ENCODE measurements at regions not wholly inside any gene's neighbourhood (a gene's known extent, or its start where the extent isn't known, plus 50 kb on each side); places are given as distances from the start of the nearest gene placed in this dataset.

GRCh38 chr15:46660096-46660842 lies 1025.4 kb downstream of the SQOR start:
- BruUV-seq (replicated peaks) = no TSS peak
- CTCF ChIA-PET (ENCODE audit: low intra/inter-chr PET ratio, low total read pairs) = no interaction called here
- no peak for FAIRE-seq
- DNase-seq (ENCODE audit: low spot score) = no peak
- Histone ChIP-seq H3K79me2 (ENCODE audit: insufficient read depth, low read length) (no peaks in the 10 kb centered on the region), H4K20me1 (ENCODE audit: insufficient read depth, low read length) (no peaks in the 10 kb centered on the region), H3K4me3 (replicated peaks in 1 of 3; ENCODE audit: insufficient read depth in 1 of 3, low read depth in 2 of 3, low read length in 3 of 3) (no peak overlapping the region), H3K9me3 (ENCODE audit: low read length) (peaks cover 90% of the 10 kb centered on the region), H3K27ac (ENCODE audit: extremely low read length, insufficient read depth, low read length) (no peak overlapping the region), H3K4me1 (ENCODE audit: insufficient read depth, low read length) (no peaks in the 10 kb centered on the region), H2AFZ (ENCODE audit: low read length) (no peak overlapping the region), H3K36me3 (replicated peaks in 1 of 2; ENCODE audit: control insufficient read depth in 1 of 2, insufficient read depth in 2 of 2, low read length in 2 of 2) (no peaks in the 10 kb centered on the region), H3K4me2 (ENCODE audit: low read depth, low read length) (no peak overlapping the region), H3K9ac (ENCODE audit: insufficient read depth, low read depth, low read length) (no peak overlapping the region), H3K27me3 (ENCODE audit: control insufficient read depth in 1 of 2, insufficient read depth in 2 of 2, low read length in 2 of 2) (no peaks in the 10 kb centered on the region)
- intact Hi-C loops (cut with micrococcal nuclease; ENCODE audit: unreplicated experiment) (no loop called here), in situ Hi-C loops (cut with HindIII; ENCODE audit: extremely low pct_ligation_motif_present, low pct_unique_long_range_greater_than_20kb) (no loop called here)
- POLR2A ChIA-PET = no interaction called here
- TF ChIP-seq NFE2L2 (IDR thresholded peaks at IDR 0.05; ENCODE audit: low read length) (no peak), ZNF430 (CRISPR knock-in tag; IDR thresholded peaks at IDR 0.05) (no peak), MAZ (IDR thresholded peaks at IDR 0.05; ENCODE audit: borderline replicate concordance, low read depth, low read length) (no peak), MAZ (CRISPR knock-in tag; IDR thresholded peaks at IDR 0.05; ENCODE audit: low read depth) (no peak), REPIN1 (CRISPR knock-in tag; IDR thresholded peaks at IDR 0.05; ENCODE audit: borderline replicate concordance, low read depth) (no peak)
- ATAC-seq = no peak

- H3K4me1 ChIP-seq (ENCODE audit: insufficient read depth, low read length) = no peaks in the 10 kb centered on the region
- peaks cover 76% of the 10 kb centered on the region for H3K9me3 ChIP-seq (ENCODE audit: low read length)
- H3K79me2 ChIP-seq (ENCODE audit: insufficient read depth, low read length) = no peaks in the 10 kb centered on the region
- H3K36me3 ChIP-seq (replicated peaks in 1 of 2; ENCODE audit: control insufficient read depth in 1 of 2, insufficient read depth in 2 of 2, low read length in 2 of 2) = no peaks in the 10 kb centered on the region
- no peaks in the 10 kb centered on the region for H4K20me1 ChIP-seq (ENCODE audit: insufficient read depth, low read length)
- in situ Hi-C loops (cut with HindIII; ENCODE audit: extremely low pct_ligation_motif_present, low pct_unique_long_range_greater_than_20kb) = no loop called here
- no TSS peak for BruUV-seq (replicated peaks)
- TF ChIP-seq PREB (CRISPR knock-in tag; IDR thresholded peaks at IDR 0.05) (no peak), MAFF (IDR thresholded peaks at IDR 0.05; ENCODE audit: low read depth, low read length) (peak; percentile 83), MAFK (conservative IDR thresholded peaks at IDR 0.05 in 1 of 2, IDR thresholded peaks at IDR 0.05 in 1 of 2; ENCODE audit: low read length in 2 of 2) (peak; percentile 60 to 89; a peak in 3 of 4 replicates)
- no peak overlapping the region for H3K27ac ChIP-seq (ENCODE audit: extremely low read length, insufficient read depth, low read length)
- no peak for DNase-seq (ENCODE audit: low spot score)
- no peak for FAIRE-seq
- no peak overlapping the region for H3K4me3 ChIP-seq (replicated peaks in 1 of 3; ENCODE audit: insufficient read depth in 1 of 3, low read depth in 2 of 3, low read length in 3 of 3)
- CTCF ChIA-PET (ENCODE audit: low intra/inter-chr PET ratio, low total read pairs) = no interaction called here
- no peaks in the 10 kb centered on the region for H3K27me3 ChIP-seq (ENCODE audit: control insufficient read depth in 1 of 2, insufficient read depth in 2 of 2, low read length in 2 of 2)
- no peak for ATAC-seq
- H2AFZ ChIP-seq (ENCODE audit: low read length) = no peak overlapping the region
- WGBS (ENCODE audit: low lambda C conversion rate) = 5% methylated on average over 2 of the region's 2 CpGs
- POLR2A ChIA-PET = no interaction called here
- intact Hi-C loops (cut with micrococcal nuclease; ENCODE audit: unreplicated experiment) = no loop called here
- H3K4me2 ChIP-seq (ENCODE audit: low read depth, low read length) = no peak overlapping the region
- H3K9ac ChIP-seq (ENCODE audit: insufficient read depth, low read depth, low read length) = no peak overlapping the region
These were observed 1035.4 kb downstream of the SQOR start for GRCh38 chr15:46670258-46670657.
